ENCODE measurements at regions not wholly inside any gene's neighbourhood (a gene's known extent, or its start where the extent isn't known, plus 50 kb on each side); places are given as distances from the start of the nearest gene placed in this dataset.

DNA sequence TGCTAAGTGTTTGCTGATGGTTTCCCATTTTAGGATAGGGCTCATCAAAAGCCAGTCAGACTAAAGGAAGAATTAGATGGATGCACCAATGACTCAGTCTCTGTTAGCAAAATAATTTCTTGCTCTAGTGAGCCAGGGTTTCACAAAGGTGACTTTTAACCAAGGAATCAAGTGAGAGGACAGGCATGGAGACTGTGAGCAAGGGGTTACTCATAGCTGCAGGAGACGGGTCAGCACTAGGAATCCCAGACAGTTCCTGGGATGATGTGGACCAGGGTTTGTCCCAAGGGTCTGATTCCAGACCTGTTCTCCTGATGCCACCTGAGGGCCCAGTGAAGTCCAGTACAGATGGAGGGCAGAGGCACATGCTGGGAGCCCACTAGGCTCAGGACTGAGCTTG, 138.1 kb downstream of the NOC3L start:
- TF ChIP-seq CTCF (IDR thresholded peaks at IDR 0.05): no peak
- no peak for TF ChIP-seq POLR2A (IDR thresholded peaks at IDR 0.05)
- intact Hi-C loops (cut with DNase I): no loop called here
- no peaks in the 10 kb centered on the region for H3K4me1 ChIP-seq
- H3K9me3 ChIP-seq: no peaks in the 10 kb centered on the region
- no peak overlapping the region for H3K4me3 ChIP-seq
- WGBS (ENCODE audit: insufficient coverage, low coverage, low lambda C conversion rate, missing lambda C conversion rate): 100% methylated on average over 1 of the region's 1 CpG
- DNase-seq (no peak), ATAC-seq (no peak)
- no peaks in the 10 kb centered on the region for H3K27me3 ChIP-seq
- no peaks in the 10 kb centered on the region for H3K36me3 ChIP-seq
- no peak overlapping the region for H3K27ac ChIP-seq

- TF ChIP-seq POLR2A (IDR thresholded peaks at IDR 0.05) (no peak), CTCF (IDR thresholded peaks at IDR 0.05) (peak in 3 of 4 donors; percentile 8 to 28 (median 18))
- H3K36me3 ChIP-seq: no peaks in the 10 kb centered on the region
- ATAC-seq (peak in 3 of 4 donors; percentile 42 to 53 (median 44)), DNase-seq (no peak)
- no peak overlapping the region for H3K4me3 ChIP-seq
- no peaks in the 10 kb centered on the region for H3K27me3 ChIP-seq
- 69% methylated on average over 4 of the region's 4 CpGs for WGBS (ENCODE audit: insufficient coverage, low coverage, low lambda C conversion rate, missing lambda C conversion rate)
- H3K27ac ChIP-seq: no peak overlapping the region
- intact Hi-C loops (cut with DNase I): no loop called here
- no peaks in the 10 kb centered on the region for H3K4me1 ChIP-seq
- no peaks in the 10 kb centered on the region for H3K9me3 ChIP-seq
These were observed 137.2 kb downstream of the NOC3L start for GRCh38 chr10:94225589-94225988.

- H3K4me3 ChIP-seq: no peak overlapping the region
- peaks cover 0 to 8% (median 3%) of the 10 kb centered on the region in 4 donors for H3K4me1 ChIP-seq
- no peak for TF ChIP-seq POLR2A (IDR thresholded peaks at IDR 0.05)
- TF ChIP-seq CTCF (IDR thresholded peaks at IDR 0.05): no peak
- intact Hi-C loops (cut with DNase I): no loop called here
- DNase-seq (no peak), ATAC-seq (peak in 1 of 4 donors; percentile 21)
- H3K36me3 ChIP-seq: no peaks in the 10 kb centered on the region
- H3K9me3 ChIP-seq: no peaks in the 10 kb centered on the region
- 26% methylated on average over 7 of the region's 7 CpGs for WGBS (ENCODE audit: insufficient coverage, low coverage, low lambda C conversion rate, missing lambda C conversion rate)
- no peaks in the 10 kb centered on the region for H3K27me3 ChIP-seq
- no peak overlapping the region for H3K27ac ChIP-seq
These were observed 132.5 kb downstream of the NOC3L start for GRCh38 chr10:94230134-94230785.

DNA sequence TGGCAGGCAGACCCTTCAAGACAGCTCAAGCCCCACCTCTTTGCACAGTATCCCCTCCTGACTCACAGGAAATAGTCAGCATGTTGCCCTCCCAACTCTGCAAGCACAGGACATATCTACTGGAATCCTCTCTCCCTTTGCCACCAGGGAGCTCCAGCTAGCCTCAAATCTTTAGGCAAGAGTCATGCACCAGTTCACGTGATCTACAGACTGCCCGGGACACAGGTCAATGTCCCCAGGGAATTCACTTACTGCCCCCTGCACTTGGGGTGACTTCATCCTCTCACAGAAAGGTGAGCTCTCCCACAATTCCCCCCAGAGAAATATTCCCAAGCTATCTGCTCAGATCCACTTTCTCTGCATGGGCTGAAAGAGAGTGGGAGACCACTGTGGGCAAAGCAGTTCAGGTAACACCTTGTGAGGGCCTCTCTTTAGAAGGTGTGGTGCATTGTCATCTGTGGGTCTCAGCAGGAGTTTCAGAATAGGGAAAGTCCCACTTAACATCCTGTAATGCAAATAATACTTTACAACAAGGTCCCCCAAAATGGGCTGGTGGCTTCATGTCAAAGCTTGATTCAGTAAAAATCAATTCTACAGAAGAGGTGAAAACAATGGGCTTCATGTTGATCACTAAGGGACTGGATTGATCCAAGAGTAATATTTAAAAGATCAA, 129.9 kb downstream of the NOC3L start:
- Histone ChIP-seq H3K4me3 (no peak overlapping the region), H3K27ac (peak overlapping the region in 1 of 3 donors; percentile 25), H3K9me3 (no peaks in the 10 kb centered on the region), H3K4me1 (peaks cover 0 to 8% (median 3%) of the 10 kb centered on the region in 4 donors), H3K27me3 (no peaks in the 10 kb centered on the region), H3K36me3 (no peaks in the 10 kb centered on the region)
- intact Hi-C loops (cut with DNase I): no loop called here
- no peak for TF ChIP-seq POLR2A (IDR thresholded peaks at IDR 0.05)
- peak; percentile 11 to 48 (median 36) for TF ChIP-seq CTCF (IDR thresholded peaks at IDR 0.05)
- peak; percentile 44 to 74 (median 74) for DNase-seq
- peak; percentile 88 to 98 (median 96) for ATAC-seq
- 13% methylated on average over 2 of the region's 2 CpGs for WGBS (ENCODE audit: insufficient coverage, low coverage, low lambda C conversion rate, missing lambda C conversion rate)

All from right lobe of liver (tissue), 6 donors.